ENCODE measurements at regions not wholly inside any gene's neighbourhood (a gene's known extent, or its start where the extent isn't known, plus 50 kb on each side); places are given as distances from the start of the nearest gene placed in this dataset.
"Not testable (repeated sequence)": the region's sequence is repeated elsewhere in the genome, so short reads cannot be mapped to it uniquely, and the experiment has no call there.

- peaks cover 16% of the 10 kb centered on the region for H3K4me1 Mint-ChIP-seq
- intact Hi-C loops (cut with DNase I, micrococcal nuclease), result no loop called here
Measured at GRCh38 chr6:12481850-12482249, 191.7 kb downstream of the EDN1 start.

GRCh38 chr6:12482386-12483375 is 192.5 kb downstream of the EDN1 start:
- Mint-ChIP-seq H3K4me1 (peaks cover 16% of the 10 kb centered on the region), H3K9me3 (ENCODE audit: low read depth) (no peaks in the 10 kb centered on the region), H3K27ac (no peak overlapping the region), H3K36me3 (ENCODE audit: low read depth) (no peaks in the 10 kb centered on the region), H3K4me3 (no peak overlapping the region), H3K27me3 (peaks cover 11% of the 10 kb centered on the region)
- DNase-seq (no peak), ATAC-seq (no peak)
- POLR2A ChIA-PET, result no interaction called here
- intact Hi-C loops (cut with DNase I, micrococcal nuclease), result no loop called here
- CTCF ChIA-PET, result interaction anchor here (0.6 to 1.4 kb wide), 5 partner anchors 21 to 504 kb away, joined by 3 read pairs; no protein-coding TSS in a partner anchor

More at GRCh38 chr6:12481850-12482249, 191.7 kb downstream of the EDN1 start:
- DNase-seq, result no peak
- ChIA-PET POLR2A (no interaction called here), CTCF (interaction anchor here (0.6 to 0.8 kb wide), 3 partner anchors 22 to 503 kb away, joined by 3 read pairs; no protein-coding TSS in a partner anchor)
- no peaks in the 10 kb centered on the region for H3K9me3 Mint-ChIP-seq (ENCODE audit: low read depth)
- no peak for ATAC-seq
- no peak overlapping the region for H3K4me3 Mint-ChIP-seq
- H3K27ac Mint-ChIP-seq, result no peak overlapping the region
- no peaks in the 10 kb centered on the region for H3K36me3 Mint-ChIP-seq (ENCODE audit: low read depth)
- peaks cover 13% of the 10 kb centered on the region for H3K27me3 Mint-ChIP-seq

- intact Hi-C loops (cut with DNase I, micrococcal nuclease), result no loop called here
- CTCF ChIA-PET, result interaction anchor here (1.3 to 1.4 kb wide), 2 partner anchors 21 to 128 kb away, joined by 3 read pairs; no protein-coding TSS in a partner anchor
- ATAC-seq (peak; percentile 68), DNase-seq (peak; percentile 19)
- Mint-ChIP-seq H3K4me3 (no peak overlapping the region), H3K27me3 (peaks cover 11% of the 10 kb centered on the region), H3K9me3 (ENCODE audit: low read depth) (no peaks in the 10 kb centered on the region), H3K27ac (no peak overlapping the region), H3K36me3 (ENCODE audit: low read depth) (no peaks in the 10 kb centered on the region), H3K4me1 (peaks cover 16% of the 10 kb centered on the region)
- POLR2A ChIA-PET, result no interaction called here
Measured at GRCh38 chr6:12483712-12484111, 193.6 kb downstream of the EDN1 start.

GRCh38 chr6:12484519-12484918 is 194.4 kb downstream of the EDN1 start:
- no peaks in the 10 kb centered on the region for H3K9me3 Mint-ChIP-seq (ENCODE audit: low read depth)
- H3K4me1 Mint-ChIP-seq, result peaks cover 16% of the 10 kb centered on the region
- H3K27ac Mint-ChIP-seq, result no peak overlapping the region
- H3K36me3 Mint-ChIP-seq (ENCODE audit: low read depth), result no peaks in the 10 kb centered on the region
- ATAC-seq (no peak), DNase-seq (no peak)
- ChIA-PET CTCF (interaction anchor here (1.3 kb wide), 1 partner anchor 11 kb away, joined by 4 read pairs; no protein-coding TSS in a partner anchor), POLR2A (no interaction called here)
- intact Hi-C loops (cut with DNase I, micrococcal nuclease), result no loop called here
- no peak overlapping the region for H3K4me3 Mint-ChIP-seq
- peaks cover 11% of the 10 kb centered on the region for H3K27me3 Mint-ChIP-seq

GRCh38 chr6:12485226-12485764 is 195.1 kb downstream of the EDN1 start:
- ChIA-PET POLR2A (no interaction called here), CTCF (interaction anchor here (0.9 to 1.3 kb wide), 2 partner anchors 10 to 19 kb away, joined by 3 to 4 read pairs; no protein-coding TSS in a partner anchor)
- no peak overlapping the region for H3K4me3 Mint-ChIP-seq
- H3K27ac Mint-ChIP-seq, result no peak overlapping the region
- no peak for ATAC-seq
- intact Hi-C loops (cut with DNase I, micrococcal nuclease), result no loop called here
- H3K36me3 Mint-ChIP-seq (ENCODE audit: low read depth), result no peaks in the 10 kb centered on the region
- H3K4me1 Mint-ChIP-seq, result peaks cover 21% of the 10 kb centered on the region
- H3K9me3 Mint-ChIP-seq (ENCODE audit: low read depth), result no peaks in the 10 kb centered on the region
- H3K27me3 Mint-ChIP-seq, result peaks cover 9% of the 10 kb centered on the region
- no peak for DNase-seq

- H3K27me3 Mint-ChIP-seq, result peaks cover 6% of the 10 kb centered on the region
- CTCF ChIA-PET, result interaction anchor here (0.9 to 1.3 kb wide), 2 partner anchors 10 to 18 kb away, joined by 3 to 4 read pairs; no protein-coding TSS in a partner anchor
- DNase-seq (no peak), ATAC-seq (no peak)
- H3K36me3 Mint-ChIP-seq (ENCODE audit: low read depth), result no peaks in the 10 kb centered on the region
- intact Hi-C loops (cut with DNase I, micrococcal nuclease), result no loop called here
- H3K27ac Mint-ChIP-seq, result no peak overlapping the region
- H3K9me3 Mint-ChIP-seq (ENCODE audit: low read depth), result no peaks in the 10 kb centered on the region
- no peak overlapping the region for H3K4me3 Mint-ChIP-seq
- H3K4me1 Mint-ChIP-seq, result peaks cover 22% of the 10 kb centered on the region
- POLR2A ChIA-PET, result no interaction called here
Measured at GRCh38 chr6:12485837-12486236, 195.7 kb downstream of the EDN1 start.

GRCh38 chr6:12490351-12490903 is 200.3 kb downstream of the EDN1 start:
- no peak for DNase-seq
- Mint-ChIP-seq H3K4me3 (no peak overlapping the region), H3K27ac (peak overlapping the region; percentile 12), H3K4me1 (peaks cover 16% of the 10 kb centered on the region), H3K36me3 (ENCODE audit: low read depth) (no peaks in the 10 kb centered on the region), H3K27me3 (no peaks in the 10 kb centered on the region), H3K9me3 (ENCODE audit: low read depth) (no peaks in the 10 kb centered on the region)
- ChIA-PET POLR2A (no interaction called here), CTCF (interaction anchor here (0.6 kb wide), 2 partner anchors 136 to 554 kb away, joined by 4 read pairs; no protein-coding TSS in a partner anchor)
- intact Hi-C loops (cut with DNase I, micrococcal nuclease), result no loop called here
- peak; percentile 76 for ATAC-seq

GRCh38 chr6:12490904-12491571 is 200.9 kb downstream of the EDN1 start:
- DNase-seq, result peak; percentile 57
- H3K36me3 Mint-ChIP-seq (ENCODE audit: low read depth), result no peaks in the 10 kb centered on the region
- peaks cover 16% of the 10 kb centered on the region for H3K4me1 Mint-ChIP-seq
- ChIA-PET POLR2A (no interaction called here), CTCF (no interaction called here)
- no peak overlapping the region for H3K4me3 Mint-ChIP-seq
- ATAC-seq, result peak; percentile 82
- intact Hi-C loops (cut with DNase I, micrococcal nuclease), result no loop called here
- H3K9me3 Mint-ChIP-seq (ENCODE audit: low read depth), result no peaks in the 10 kb centered on the region
- peak overlapping the region; percentile 34 for H3K27ac Mint-ChIP-seq
- H3K27me3 Mint-ChIP-seq, result peaks cover 4% of the 10 kb centered on the region

GRCh38 chr6:12492929-12493328 is 202.8 kb downstream of the EDN1 start:
- peaks cover 11% of the 10 kb centered on the region for H3K27me3 Mint-ChIP-seq
- intact Hi-C loops (cut with DNase I, micrococcal nuclease); H3K9me3 Mint-ChIP-seq (ENCODE audit: low read depth); H3K4me3 Mint-ChIP-seq; ATAC-seq; CTCF ChIA-PET; DNase-seq; H3K36me3 Mint-ChIP-seq (ENCODE audit: low read depth); POLR2A ChIA-PET; H3K27ac Mint-ChIP-seq: not testable (repeated sequence)
- peaks cover 16% of the 10 kb centered on the region for H3K4me1 Mint-ChIP-seq

GRCh38 chr6:12493446-12493845 is 203.3 kb downstream of the EDN1 start:
- POLR2A ChIA-PET, result no interaction called here
- no peaks in the 10 kb centered on the region for H3K36me3 Mint-ChIP-seq (ENCODE audit: low read depth)

GRCh38 chr6:12494161-12494560 is 204.0 kb downstream of the EDN1 start:
- no peaks in the 10 kb centered on the region for H3K36me3 Mint-ChIP-seq (ENCODE audit: low read depth)
- POLR2A ChIA-PET, result no interaction called here
- H3K9me3 Mint-ChIP-seq (ENCODE audit: low read depth), result no peaks in the 10 kb centered on the region
- peaks cover 16% of the 10 kb centered on the region for H3K4me1 Mint-ChIP-seq
- ATAC-seq, result no peak
- no peak overlapping the region for H3K27ac Mint-ChIP-seq
- no peak for DNase-seq
- CTCF ChIA-PET, result no interaction called here
- H3K4me3 Mint-ChIP-seq, result no peak overlapping the region
- peaks cover 17% of the 10 kb centered on the region for H3K27me3 Mint-ChIP-seq
- intact Hi-C loops (cut with DNase I, micrococcal nuclease), result no loop called here

More at GRCh38 chr6:12493446-12493845, 203.3 kb downstream of the EDN1 start:
- intact Hi-C loops (cut with DNase I, micrococcal nuclease), result no loop called here
- DNase-seq (no peak), ATAC-seq (no peak)
- CTCF ChIA-PET, result no interaction called here
- no peaks in the 10 kb centered on the region for H3K9me3 Mint-ChIP-seq (ENCODE audit: low read depth)
- peaks cover 16% of the 10 kb centered on the region for H3K4me1 Mint-ChIP-seq
- no peak overlapping the region for H3K27ac Mint-ChIP-seq
- H3K4me3 Mint-ChIP-seq, result no peak overlapping the region
- H3K27me3 Mint-ChIP-seq, result peaks cover 13% of the 10 kb centered on the region
